ENCODE measurements at regions not wholly inside any gene's neighbourhood (a gene's known extent, or its start where the extent isn't known, plus 50 kb on each side); places are given as distances from the start of the nearest gene placed in this dataset.

DNA sequence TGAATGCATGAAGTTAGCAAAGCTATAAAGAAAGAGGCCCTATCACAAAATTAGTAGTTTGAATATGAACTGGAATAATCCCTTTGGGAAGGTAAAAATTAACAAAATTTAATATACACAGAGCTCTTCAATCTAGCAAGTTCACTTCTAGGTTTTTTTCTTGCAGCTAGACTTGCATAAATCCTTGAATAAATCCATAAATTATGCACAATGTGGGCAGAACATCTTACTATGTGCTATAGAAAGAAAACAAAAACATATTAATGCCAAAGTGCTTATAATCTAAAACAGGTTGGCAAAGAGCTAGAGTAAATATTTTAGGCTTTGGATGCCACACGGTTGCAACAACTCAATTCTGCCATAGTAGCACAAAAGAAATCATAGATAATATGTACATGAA, 138.5 kb upstream of the FREM1 start:
- TF ChIP-seq CTCF (IDR thresholded peaks at IDR 0.05; ENCODE audit: low read depth, low read length): no peak
- no peak overlapping the region for H3K4me3 ChIP-seq (replicated peaks in 1 of 2; ENCODE audit: low read depth in 2 of 2, low read length in 2 of 2)
- DNase-seq (ENCODE audit: low read depth in 2 of 2): no peak

DNA sequence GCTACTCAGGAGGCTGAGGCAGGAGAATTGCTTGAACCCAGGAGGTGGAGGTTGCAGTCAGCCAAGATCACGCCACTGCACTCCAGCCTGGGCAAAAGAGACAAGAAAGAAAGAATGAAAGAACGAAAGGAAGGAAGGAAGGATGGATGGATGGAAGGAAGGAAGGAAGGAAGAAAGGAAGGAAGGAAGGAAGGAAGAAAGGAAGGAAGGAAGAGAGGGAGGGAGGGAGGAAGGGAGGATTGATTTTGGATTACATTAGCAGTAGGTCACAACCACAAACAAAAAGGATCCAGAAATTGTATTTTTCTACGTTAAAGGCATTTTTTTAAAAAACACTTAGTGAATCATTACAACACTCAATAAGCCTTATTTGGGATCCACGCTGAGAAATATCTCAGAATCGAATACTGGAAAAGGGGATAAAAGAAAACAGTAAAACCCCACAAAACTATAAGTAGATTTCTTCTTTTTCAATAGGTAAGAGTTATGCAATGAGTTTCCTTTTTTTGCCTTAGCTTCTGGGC, 136.9 kb upstream of the FREM1 start:
- no peak for TF ChIP-seq CTCF (IDR thresholded peaks at IDR 0.05; ENCODE audit: low read depth, low read length)
- no peak overlapping the region for H3K4me3 ChIP-seq (replicated peaks in 1 of 2; ENCODE audit: low read depth in 2 of 2, low read length in 2 of 2)
- DNase-seq (ENCODE audit: low read depth in 2 of 2): no peak

DNA sequence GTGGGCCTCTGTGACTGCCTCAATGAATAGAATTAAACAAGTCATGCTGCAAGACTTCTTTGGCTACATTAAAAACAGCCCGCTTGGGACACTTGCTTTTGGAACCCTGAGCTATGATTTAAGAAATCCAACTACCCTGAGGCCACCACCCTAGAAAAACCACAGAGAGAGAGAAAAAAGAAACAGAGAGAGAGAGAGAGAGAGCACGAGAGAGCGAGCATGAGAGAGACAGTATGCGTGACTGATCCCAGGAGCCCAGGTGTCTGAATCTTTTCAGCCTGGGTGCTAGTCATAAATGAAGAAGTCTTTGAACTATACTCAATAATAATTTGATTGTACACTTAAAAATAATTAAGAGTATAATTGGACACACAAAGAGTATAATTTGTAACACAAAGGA, 123.1 kb upstream of the FREM1 start:
- TF ChIP-seq CTCF (IDR thresholded peaks at IDR 0.05; ENCODE audit: low read depth, low read length): no peak
- no peak for DNase-seq (ENCODE audit: low read depth in 2 of 2)
- no peak overlapping the region for H3K4me3 ChIP-seq (replicated peaks in 1 of 2; ENCODE audit: low read depth in 2 of 2, low read length in 2 of 2)

DNA sequence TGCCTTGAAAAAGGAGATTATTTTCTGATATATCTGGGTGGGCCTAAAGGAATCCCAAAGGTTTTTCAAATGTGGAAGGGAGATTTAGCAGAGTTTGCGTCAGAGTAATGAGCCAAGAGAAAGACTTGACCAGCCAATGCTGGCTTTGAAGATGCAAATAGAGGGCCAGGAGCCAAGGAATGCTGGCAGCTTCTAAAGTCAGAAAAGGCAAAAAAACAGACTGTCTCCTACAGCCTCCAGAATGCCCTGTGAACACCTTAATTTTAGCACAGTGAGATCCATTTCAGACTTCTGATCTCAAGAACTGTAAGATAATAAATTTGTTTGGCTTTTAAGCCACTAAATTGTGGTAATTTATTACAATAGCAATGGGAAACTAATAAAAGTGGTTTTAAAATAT, 122.6 kb upstream of the FREM1 start:
- TF ChIP-seq CTCF (IDR thresholded peaks at IDR 0.05; ENCODE audit: low read depth, low read length): no peak
- DNase-seq (ENCODE audit: low read depth in 2 of 2): no peak

DNA sequence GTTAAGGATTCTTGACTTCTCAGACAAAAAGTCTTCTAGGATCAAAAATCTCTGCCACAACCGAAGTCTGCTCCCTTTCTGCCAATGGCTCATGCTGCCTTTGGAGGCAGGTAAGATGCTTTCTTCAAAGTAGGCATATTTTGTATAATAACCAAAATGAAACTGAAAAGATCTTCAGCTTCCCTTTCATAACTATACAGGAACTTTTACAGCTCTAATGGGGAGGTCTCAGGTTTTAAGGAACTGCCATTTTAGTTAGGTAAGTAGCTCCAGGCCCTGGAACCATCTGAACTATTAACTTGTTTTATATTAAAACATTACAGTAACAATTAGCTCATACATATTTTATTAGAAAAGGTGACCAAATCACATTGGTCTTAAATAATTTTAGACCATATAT, 110.9 kb upstream of the FREM1 start:
- no peak for DNase-seq (ENCODE audit: low read depth in 2 of 2)
- no peak for TF ChIP-seq CTCF (IDR thresholded peaks at IDR 0.05; ENCODE audit: low read depth, low read length)
- H3K4me3 ChIP-seq (replicated peaks in 1 of 2; ENCODE audit: low read depth in 2 of 2, low read length in 2 of 2): no peak overlapping the region

More for the DNA sequence above, 122.6 kb upstream of the FREM1 start:
- no peak overlapping the region for H3K4me3 ChIP-seq (replicated peaks in 1 of 2; ENCODE audit: low read depth in 2 of 2, low read length in 2 of 2)

DNA sequence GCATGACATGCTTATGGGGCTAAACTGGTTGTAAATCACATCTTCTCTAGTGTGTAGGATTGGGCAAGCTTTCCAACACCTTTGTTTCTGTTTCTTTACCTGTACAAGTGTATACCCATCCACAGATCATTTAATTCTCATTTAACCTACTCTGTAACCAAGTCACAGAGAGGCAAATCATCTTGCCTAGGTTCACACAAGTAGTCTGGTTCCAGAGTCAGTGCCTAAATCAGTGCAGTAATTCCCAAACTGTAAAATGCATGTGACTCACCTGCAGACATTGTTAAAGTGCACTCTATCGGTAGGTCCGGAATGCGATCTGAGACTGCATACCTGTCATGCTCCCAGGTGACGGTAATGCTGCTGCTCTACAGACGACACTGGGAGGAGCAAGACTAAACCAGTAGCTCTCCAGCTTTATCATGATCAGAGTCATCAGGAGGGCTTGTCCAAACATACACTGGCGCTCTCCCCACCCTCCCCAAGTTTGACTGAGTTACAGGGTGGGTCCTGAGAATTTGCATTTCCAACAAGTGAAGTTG, 107.9 kb upstream of the FREM1 start:
- no peak overlapping the region for H3K4me3 ChIP-seq (replicated peaks in 1 of 2; ENCODE audit: low read depth in 2 of 2, low read length in 2 of 2)
- no peak for TF ChIP-seq CTCF (IDR thresholded peaks at IDR 0.05; ENCODE audit: low read depth, low read length)
- no peak for DNase-seq (ENCODE audit: low read depth in 2 of 2)

- TF ChIP-seq CTCF (IDR thresholded peaks at IDR 0.05; ENCODE audit: low read depth, low read length): no peak
- no peak for DNase-seq (ENCODE audit: low read depth in 2 of 2)
- no peak overlapping the region for H3K4me3 ChIP-seq (replicated peaks in 1 of 2; ENCODE audit: low read depth in 2 of 2, low read length in 2 of 2)
Observed at GRCh38 chr9:15010581-15010980, 100.4 kb upstream of the FREM1 start.

All from cardiac fibroblast (primary cell).